22Rv1 (cell line): ENCODE measurements at regions not wholly inside any gene's neighbourhood (a gene's known extent, or its start where the extent isn't known, plus 50 kb on each side); places are given as distances from the start of the nearest gene placed in this dataset.
"Not testable (repeated sequence)": the region's sequence is repeated elsewhere in the genome, so short reads cannot be mapped to it uniquely, and the experiment has no call there.

ENCODE experiments used
- H3K27ac ChIP-seq: fragments of 450-650 bp; 2 replicates; pipeline ENCODE4 v1.5.1; 2017
- ZFX ChIP-seq: fragments of 450-650 bp; IDR thresholded peaks from 2 replicates; pipeline ENCODE4 v1.6.1; 2017; ENCODE audit warnings: antibody characterized with exemption, borderline replicate concordance
- TF ChIP-seq, protein P1 (sequence below): fragments of 450-650 bp; IDR thresholded peaks from 2 replicates; pipeline ENCODE4 v1.5.1; 2017; ENCODE audit warnings: mild to moderate bottlenecking

DNA sequence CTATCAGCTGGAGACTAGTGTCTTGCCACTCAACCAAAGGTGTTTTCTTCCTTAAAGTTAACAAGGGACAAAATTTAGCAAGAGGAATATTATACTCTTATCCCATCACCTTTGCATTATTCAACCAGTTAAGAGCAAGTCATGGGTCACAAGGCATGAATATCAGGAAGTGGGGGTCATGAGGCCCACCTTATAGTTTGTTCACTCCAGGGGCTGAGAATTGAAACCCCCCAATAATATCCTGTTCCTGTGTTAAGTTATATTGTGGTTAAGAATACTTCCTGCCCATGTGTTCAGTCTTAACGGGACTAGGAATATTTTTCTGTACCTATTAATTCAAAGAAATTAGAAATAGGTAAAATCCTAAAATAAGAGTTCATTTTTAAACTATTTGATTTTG is 239.7 kb downstream of the S1PR1 start:
- TF ChIP-seq, protein P1, sequence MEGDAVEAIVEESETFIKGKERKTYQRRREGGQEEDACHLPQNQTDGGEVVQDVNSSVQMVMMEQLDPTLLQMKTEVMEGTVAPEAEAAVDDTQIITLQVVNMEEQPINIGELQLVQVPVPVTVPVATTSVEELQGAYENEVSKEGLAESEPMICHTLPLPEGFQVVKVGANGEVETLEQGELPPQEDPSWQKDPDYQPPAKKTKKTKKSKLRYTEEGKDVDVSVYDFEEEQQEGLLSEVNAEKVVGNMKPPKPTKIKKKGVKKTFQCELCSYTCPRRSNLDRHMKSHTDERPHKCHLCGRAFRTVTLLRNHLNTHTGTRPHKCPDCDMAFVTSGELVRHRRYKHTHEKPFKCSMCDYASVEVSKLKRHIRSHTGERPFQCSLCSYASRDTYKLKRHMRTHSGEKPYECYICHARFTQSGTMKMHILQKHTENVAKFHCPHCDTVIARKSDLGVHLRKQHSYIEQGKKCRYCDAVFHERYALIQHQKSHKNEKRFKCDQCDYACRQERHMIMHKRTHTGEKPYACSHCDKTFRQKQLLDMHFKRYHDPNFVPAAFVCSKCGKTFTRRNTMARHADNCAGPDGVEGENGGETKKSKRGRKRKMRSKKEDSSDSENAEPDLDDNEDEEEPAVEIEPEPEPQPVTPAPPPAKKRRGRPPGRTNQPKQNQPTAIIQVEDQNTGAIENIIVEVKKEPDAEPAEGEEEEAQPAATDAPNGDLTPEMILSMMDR = no peak
- TF ChIP-seq ZFX = no peak
- no peak overlapping the region for H3K27ac ChIP-seq

DNA sequence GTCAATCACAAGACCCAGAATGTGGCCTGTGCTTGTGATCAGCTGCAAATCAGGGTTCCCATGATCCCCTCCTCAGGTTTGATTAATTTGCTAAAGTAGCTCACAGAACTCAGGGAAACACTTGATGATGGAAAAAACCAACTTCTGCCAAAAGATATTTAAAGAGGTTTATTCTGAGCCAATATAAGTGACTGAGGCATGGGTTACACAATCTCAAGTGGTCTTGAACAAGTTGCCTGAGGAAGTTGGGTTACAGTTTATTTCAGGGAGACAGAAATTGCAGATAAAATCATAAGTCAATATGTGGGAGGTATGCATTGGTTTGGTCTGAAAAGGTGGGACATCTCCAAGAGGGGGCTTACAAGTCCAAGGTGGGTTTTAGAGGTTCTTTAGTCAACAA is 243.1 kb downstream of the S1PR1 start:
- no peak overlapping the region for H3K27ac ChIP-seq
- TF ChIP-seq ZFX = no peak
- TF ChIP-seq, protein P1 = no peak

DNA sequence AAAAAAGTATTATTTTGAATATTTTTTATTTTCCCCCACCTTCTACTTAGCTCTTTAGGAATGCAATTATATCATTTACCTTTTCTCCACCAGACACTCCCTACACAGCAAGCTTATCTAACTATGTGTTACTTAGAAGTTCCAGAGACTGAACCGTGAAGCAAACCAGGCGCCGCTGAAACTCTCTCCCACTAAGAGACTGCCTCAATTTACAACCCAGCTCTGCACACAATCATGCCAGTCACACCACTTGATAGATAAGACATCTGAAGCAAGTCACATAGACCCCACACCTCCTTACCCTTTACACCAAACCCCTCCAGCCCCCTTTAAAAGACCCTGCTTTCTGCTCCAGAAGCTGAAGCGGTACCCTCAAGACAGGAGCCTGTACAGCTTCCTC is 245.5 kb downstream of the S1PR1 start:
- H3K27ac ChIP-seq = no peak overlapping the region
- TF ChIP-seq ZFX = no peak
- TF ChIP-seq, protein P1 = no peak

DNA sequence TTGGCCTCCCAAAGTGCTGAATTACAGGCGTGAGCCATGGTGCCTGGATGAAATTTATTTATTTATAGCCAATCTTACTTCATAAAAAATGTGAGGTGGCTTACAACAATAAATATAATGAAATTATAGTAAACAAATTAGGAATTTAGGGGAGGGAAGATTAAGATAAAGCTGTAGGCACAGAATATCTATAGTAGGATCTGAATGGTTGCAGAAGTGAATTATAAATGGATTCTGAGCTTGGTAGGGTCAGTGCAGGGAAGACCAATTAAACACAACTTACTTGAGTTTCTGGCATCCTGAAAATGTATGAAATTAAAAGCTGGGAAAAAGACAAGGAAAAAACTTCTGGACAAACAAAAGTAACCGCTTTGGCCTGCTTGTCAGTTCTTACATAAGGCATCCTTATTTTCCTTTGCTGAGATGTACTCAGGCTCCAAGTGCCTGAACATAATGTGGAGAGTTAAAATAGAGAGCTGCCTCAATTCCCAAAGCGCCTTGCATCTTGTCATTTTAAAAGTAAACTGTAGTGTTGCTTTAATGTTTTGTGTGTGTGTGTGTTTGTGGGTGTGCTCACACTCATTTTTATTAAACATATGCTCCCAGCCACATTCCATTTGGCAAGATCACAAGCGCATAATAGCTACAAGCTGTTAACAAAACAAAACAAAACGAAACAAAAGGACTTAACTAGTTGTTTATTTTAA is 247.3 kb downstream of the S1PR1 start:
- TF ChIP-seq ZFX = no peak
- TF ChIP-seq, protein P1 = no peak
- no peak overlapping the region for H3K27ac ChIP-seq

DNA sequence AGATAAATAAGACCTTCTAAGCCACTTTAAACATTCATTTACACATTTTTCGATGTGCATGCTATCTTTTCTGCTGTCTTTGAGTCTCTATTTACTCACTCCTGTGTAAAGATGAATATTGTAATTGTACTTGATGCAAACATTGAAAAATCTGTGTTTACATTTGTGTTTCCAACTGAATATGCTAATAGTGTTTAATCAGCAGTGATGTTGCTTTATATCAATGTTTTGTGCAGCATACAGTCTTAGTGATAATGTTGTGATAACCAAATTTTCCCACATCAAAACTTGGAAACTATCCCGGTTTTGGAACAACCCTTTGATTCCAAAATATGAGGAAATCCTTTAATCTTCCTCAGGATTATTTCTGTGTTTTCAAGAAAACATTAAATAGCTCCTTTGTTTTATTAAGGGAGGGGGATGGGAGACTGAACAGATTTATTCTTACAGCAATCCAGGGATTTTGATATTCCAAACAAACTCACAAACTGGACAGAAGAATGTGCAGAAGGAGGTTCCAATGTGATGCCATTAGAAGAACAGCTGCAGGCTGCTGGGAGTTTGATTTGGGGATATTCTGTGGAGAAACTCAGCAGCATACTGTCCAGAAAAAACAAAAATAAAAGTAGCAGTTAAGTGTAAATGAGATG is 248.0 kb downstream of the S1PR1 start:
- H3K27ac ChIP-seq = no peak overlapping the region
- TF ChIP-seq, protein P1 = no peak

DNA sequence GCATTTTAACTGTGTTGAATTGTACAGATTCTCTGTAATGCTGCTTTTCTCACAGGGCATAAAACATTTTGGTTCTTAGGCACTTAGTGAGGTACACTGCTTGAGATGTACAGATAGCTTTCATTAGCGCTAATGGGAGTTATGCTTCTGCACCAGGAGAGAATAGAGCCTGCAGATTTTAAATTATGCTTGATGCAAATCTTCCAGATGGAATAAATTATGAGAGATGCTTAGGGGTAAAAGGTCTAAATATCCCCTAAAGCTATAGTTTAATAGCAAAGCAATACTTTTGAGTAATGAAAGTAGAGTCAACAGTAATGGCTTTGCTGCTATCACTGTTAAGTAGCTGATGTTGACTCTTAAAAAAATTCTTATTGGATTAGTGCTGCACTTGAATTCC is 248.9 kb downstream of the S1PR1 start:
- TF ChIP-seq ZFX = no peak
- TF ChIP-seq, protein P1 = no peak
- H3K27ac ChIP-seq = no peak overlapping the region

DNA sequence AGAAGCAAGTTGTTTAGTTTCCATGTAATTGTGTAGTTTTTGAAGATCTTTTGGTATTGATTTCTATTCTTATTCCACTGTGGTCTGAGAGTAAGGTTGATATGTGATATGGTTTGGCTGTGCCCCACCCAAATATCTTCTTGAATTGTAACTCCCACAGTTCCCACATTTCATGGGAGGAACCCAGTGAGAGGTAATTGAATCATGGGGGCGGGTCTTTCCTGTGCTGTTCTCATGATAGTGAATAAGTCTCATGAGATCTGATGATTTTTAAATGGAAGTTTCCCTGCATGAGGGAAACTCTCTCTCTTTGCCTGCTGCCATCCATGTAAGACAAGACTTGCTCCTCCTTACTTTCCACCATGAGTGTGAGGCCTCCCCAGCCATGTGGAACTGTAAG is 255.3 kb downstream of the S1PR1 start:
- not testable (repeated sequence) for H3K27ac ChIP-seq

DNA sequence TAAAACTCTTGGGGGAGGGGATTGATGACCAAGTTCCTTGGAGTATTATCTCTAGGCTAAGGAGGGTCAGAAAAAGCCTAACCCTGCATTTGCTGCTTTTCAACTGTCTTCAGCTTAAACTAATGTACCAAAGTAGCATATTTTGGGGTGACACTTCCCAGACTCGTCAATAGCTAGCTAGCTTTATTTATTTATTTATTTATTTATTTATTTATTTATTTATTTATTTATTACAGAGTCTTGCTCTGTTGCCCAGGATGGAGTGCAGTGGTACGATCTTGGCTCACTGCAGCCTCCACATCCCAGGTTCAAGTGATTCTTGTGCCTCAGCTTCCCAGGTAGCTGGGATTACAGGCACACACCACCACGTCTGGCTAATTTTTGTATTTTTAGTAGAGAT is 257.1 kb downstream of the S1PR1 start:
- H3K27ac ChIP-seq = not testable (repeated sequence)
